Upper lobe of left lung (tissue), 6 donors: ENCODE measurements at regions not wholly inside any gene's neighbourhood (a gene's known extent, or its start where the extent isn't known, plus 50 kb on each side); places are given as distances from the start of the nearest gene placed in this dataset.

Experiments used
- ATAC-seq, 2 donors: fragments of 200-7000 bp; cut with Tn5 transposase; one replicate each; pipeline ENCODE4 v1.9.1; 2022; ENCODE audit warnings: mild to moderate bottlenecking in 2 of 2, moderate library complexity in 2 of 2; ENCODE audit not compliant: low FRiP score in 2 of 2
- DNase-seq, 2 donors: peaks; one replicate each; pipeline ENCODE4 v3.0.0-alpha.2; 2019 to 2020
- H3K27ac ChIP-seq, 4 donors: fragments of 200-600 bp; sonication (generic); one replicate each; pipeline ENCODE4 v1.5.1; 2016 to 2019
- H3K27me3 ChIP-seq, 4 donors: fragments of 200-600 bp; sonication (generic); one replicate each; pipeline ENCODE4 v1.5.1; 2017 to 2019
- H3K36me3 ChIP-seq, 4 donors: fragments of 200-600 bp; sonication (generic); one replicate each; pipeline ENCODE4 v1.5.1; 2016 to 2019
- H3K4me1 ChIP-seq, 4 donors: fragments of 200-600 bp; sonication (generic); one replicate each; pipeline ENCODE4 v1.5.1; 2018 to 2019
- H3K4me3 ChIP-seq, 4 donors: fragments of 200-600 bp; sonication (generic); one replicate each; pipeline ENCODE4 v1.5.1; 2017 to 2019; ENCODE audit warnings: mild to moderate bottlenecking in 2 of 4, moderate library complexity in 1 of 4
- H3K9me3 ChIP-seq, 4 donors: fragments of 200-600 bp; sonication (generic); one replicate each; pipeline ENCODE4 v1.5.1; 2018 to 2019
- EP300 ChIP-seq, 4 donors: sonication (generic); formaldehyde crosslinking; IDR thresholded peaks; one replicate each; pipeline ENCODE4 v1.5.1; 2017; ENCODE audit warnings: antibody characterized with exemption in 4 of 4, control low read depth in 2 of 4
- POLR2A ChIP-seq, 4 donors: fragments of 450-650 bp; IDR thresholded peaks; one replicate each; pipeline ENCODE4 v1.5.1; 2016 to 2017; ENCODE audit warnings: antibody characterized with exemption in 4 of 4, mild to moderate bottlenecking in 2 of 4
- POLR2AphosphoS5 ChIP-seq, 2 donors: sonication (generic); formaldehyde crosslinking; IDR thresholded peaks; one replicate each; pipeline ENCODE4 v1.5.1; 2017; ENCODE audit warnings: antibody characterized with exemption in 2 of 2
- WGBS, 2 donors: methylation state at CpG; one replicate each; pipeline ENCODE4 v1.1.5; 2017 to 2018; 5-methylcytosine and 5-hydroxymethylcytosine counted together
- TF ChIP-seq, protein P1 (sequence below), 6 experiments: fragments of 450-650 bp in 4 of 6; fragments of 200-600 bp in 2 of 6; sonication (generic) in 2 of 6; IDR thresholded peaks; one replicate each; pipeline ENCODE4 v1.5.1; 2016 to 2019; ENCODE audit warnings: antibody characterized with exemption in 6 of 6
- donor health status: DM: no; HTN: no; CAD: no; lungs with moderate emphysema.
- donor health status: DM: no; HTN: yes; CAD: no; lungs with severe emphysema.

DNA sequence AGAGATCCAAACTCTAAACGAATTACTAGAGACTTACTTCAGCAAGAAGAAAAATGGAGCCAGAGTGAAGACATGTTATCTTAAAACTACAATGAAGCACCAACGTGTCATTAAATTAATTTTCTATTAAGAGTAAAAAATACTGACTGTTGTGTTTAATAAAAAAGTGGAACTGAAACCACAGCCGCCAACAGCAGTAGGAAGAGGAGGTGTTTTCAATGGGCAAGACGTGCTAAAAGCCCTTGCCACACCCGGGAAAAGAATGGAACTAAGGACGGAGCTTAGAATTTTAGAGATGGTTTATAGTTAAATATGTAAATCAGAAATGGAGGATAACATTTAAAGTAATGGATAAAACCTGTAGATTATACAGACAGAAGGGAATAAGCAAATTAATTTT, 608.7 kb downstream of the TFAP2A start:
- no peak overlapping the region for H3K27ac ChIP-seq
- WGBS, 2 donors, result 73 to 74% methylated on average over 6 of the region's 6 CpGs
- DNase-seq (no peak), ATAC-seq (no peak)
- H3K9me3 ChIP-seq, result peaks cover 0 to 6% (median 0%) of the 10 kb centered on the region in 4 donors
- no peaks in the 10 kb centered on the region for H3K36me3 ChIP-seq
- H3K27me3 ChIP-seq, result no peaks in the 10 kb centered on the region
- no peaks in the 10 kb centered on the region for H3K4me1 ChIP-seq
- no peak overlapping the region for H3K4me3 ChIP-seq
- TF ChIP-seq, protein P1, sequence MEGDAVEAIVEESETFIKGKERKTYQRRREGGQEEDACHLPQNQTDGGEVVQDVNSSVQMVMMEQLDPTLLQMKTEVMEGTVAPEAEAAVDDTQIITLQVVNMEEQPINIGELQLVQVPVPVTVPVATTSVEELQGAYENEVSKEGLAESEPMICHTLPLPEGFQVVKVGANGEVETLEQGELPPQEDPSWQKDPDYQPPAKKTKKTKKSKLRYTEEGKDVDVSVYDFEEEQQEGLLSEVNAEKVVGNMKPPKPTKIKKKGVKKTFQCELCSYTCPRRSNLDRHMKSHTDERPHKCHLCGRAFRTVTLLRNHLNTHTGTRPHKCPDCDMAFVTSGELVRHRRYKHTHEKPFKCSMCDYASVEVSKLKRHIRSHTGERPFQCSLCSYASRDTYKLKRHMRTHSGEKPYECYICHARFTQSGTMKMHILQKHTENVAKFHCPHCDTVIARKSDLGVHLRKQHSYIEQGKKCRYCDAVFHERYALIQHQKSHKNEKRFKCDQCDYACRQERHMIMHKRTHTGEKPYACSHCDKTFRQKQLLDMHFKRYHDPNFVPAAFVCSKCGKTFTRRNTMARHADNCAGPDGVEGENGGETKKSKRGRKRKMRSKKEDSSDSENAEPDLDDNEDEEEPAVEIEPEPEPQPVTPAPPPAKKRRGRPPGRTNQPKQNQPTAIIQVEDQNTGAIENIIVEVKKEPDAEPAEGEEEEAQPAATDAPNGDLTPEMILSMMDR (IDR thresholded peaks at IDR 0.05), result no peak
- TF ChIP-seq POLR2A (IDR thresholded peaks at IDR 0.05), result no peak
- no peak for TF ChIP-seq POLR2AphosphoS5 (IDR thresholded peaks at IDR 0.05)
- no peak for TF ChIP-seq EP300 (IDR thresholded peaks at IDR 0.05)

DNA sequence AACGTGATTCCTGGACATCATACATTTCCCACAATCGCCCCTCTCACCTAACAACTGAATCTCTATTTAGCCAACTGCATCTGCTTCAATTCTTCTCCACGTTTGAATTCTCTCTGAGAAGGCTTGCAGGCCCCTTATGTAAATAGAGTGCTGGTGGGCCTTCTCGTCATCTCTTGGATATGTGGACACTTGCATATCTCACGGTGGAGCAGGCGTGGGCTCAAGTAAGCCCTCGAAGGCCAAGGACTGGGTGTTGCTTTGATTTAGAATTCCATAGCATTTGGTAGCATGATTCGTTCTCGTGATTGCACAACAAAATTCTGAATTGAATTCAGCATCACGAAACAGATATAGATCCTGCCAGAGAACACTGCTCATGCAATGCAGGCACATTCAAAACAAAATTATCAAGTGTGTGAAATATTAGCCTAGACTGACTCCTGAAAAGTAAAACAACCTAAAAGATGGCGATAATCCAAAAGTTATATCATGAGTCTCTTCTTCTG, 613.6 kb downstream of the TFAP2A start:
- no peaks in the 10 kb centered on the region for H3K9me3 ChIP-seq
- 73 to 77% methylated on average over 11 of the region's 11 CpGs for WGBS, 2 donors
- no peaks in the 10 kb centered on the region for H3K4me1 ChIP-seq
- no peaks in the 10 kb centered on the region for H3K27me3 ChIP-seq
- no peak overlapping the region for H3K4me3 ChIP-seq
- H3K36me3 ChIP-seq, result no peaks in the 10 kb centered on the region
- H3K27ac ChIP-seq, result no peak overlapping the region
- ATAC-seq, result no peak
- DNase-seq, result no peak
- TF ChIP-seq, protein P1 (IDR thresholded peaks at IDR 0.05), result no peak
- no peak for TF ChIP-seq POLR2AphosphoS5 (IDR thresholded peaks at IDR 0.05)
- TF ChIP-seq EP300 (IDR thresholded peaks at IDR 0.05), result no peak
- TF ChIP-seq POLR2A (IDR thresholded peaks at IDR 0.05), result no peak

DNA sequence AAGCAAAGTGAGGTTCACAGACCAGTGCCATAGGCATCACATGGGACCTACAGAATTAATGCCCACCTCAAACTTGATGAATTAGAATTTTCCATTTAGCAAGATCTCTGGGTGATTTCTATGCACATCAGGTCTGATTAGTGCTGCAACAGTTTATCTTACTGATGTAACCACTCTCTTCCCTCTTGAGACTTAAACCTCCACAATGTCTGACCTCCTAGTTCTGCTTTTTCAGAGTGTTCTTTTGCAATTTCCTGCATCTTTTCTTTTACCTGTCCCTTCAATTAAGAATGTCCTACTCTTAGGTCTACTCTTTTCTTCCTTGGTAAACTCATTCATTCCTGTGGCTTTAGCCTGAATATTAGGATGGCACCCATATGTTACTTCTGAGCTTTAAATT, 615.3 kb downstream of the TFAP2A start:
- H3K4me3 ChIP-seq, result no peak overlapping the region
- no peak for DNase-seq

DNA sequence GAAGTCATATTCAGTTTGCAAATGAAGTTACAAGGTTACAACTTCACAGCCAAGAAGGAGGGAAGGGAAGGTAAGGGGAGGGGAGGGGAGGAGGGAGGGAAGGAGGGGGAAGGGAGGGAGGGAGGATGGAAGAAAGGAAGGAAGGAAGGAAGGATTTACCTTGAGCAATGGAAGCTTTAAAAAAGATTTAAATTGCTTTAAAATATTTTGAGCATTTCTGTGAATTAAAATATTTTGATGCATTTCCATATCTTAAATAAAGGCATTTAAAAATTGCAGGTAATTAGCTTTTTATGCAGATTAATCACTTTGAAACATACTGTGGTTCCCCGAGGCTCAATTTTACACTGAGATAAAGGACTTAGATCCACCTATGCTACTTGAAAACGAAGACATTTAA, 618.0 kb downstream of the TFAP2A start:
- DNase-seq (no peak), ATAC-seq (no peak)
- no peak overlapping the region for H3K4me3 ChIP-seq
- WGBS, 2 donors, result 69 to 74% methylated on average over 2 of the region's 2 CpGs
- no peaks in the 10 kb centered on the region for H3K9me3 ChIP-seq
- no peaks in the 10 kb centered on the region for H3K27me3 ChIP-seq
- H3K4me1 ChIP-seq, result no peaks in the 10 kb centered on the region
- H3K36me3 ChIP-seq, result no peaks in the 10 kb centered on the region
- H3K27ac ChIP-seq, result no peak overlapping the region
- no peak for TF ChIP-seq POLR2AphosphoS5 (IDR thresholded peaks at IDR 0.05)
- no peak for TF ChIP-seq EP300 (IDR thresholded peaks at IDR 0.05)
- TF ChIP-seq POLR2A (IDR thresholded peaks at IDR 0.05), result no peak

More for the DNA sequence above, 615.3 kb downstream of the TFAP2A start:
- Histone ChIP-seq H3K36me3 (no peaks in the 10 kb centered on the region), H3K9me3 (no peaks in the 10 kb centered on the region), H3K27me3 (no peaks in the 10 kb centered on the region), H3K27ac (no peak overlapping the region), H3K4me1 (no peaks in the 10 kb centered on the region)
- TF ChIP-seq, protein P1 (IDR thresholded peaks at IDR 0.05), result no peak
- TF ChIP-seq POLR2AphosphoS5 (IDR thresholded peaks at IDR 0.05) (no peak), EP300 (IDR thresholded peaks at IDR 0.05) (no peak), POLR2A (IDR thresholded peaks at IDR 0.05) (no peak)
- no peak for ATAC-seq

DNA sequence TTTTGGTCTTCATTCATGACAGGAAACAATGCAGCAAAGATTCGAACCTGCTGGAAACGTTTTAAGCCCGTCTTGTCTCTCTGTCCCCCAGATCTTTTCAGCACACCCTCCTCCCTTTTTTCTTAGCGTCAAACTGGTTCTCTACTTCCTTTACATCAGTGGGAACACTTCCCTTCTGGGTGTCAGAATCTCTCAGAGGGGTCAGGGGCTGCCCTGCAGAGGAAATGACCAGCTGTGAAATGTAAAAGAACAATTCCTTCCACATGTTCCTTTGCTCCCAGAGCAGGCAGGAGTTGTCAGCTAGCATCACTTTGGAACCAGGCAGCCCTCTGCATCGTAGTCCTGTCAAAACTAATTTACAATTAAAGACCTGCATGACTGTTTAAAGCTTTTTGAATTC, 619.0 kb downstream of the TFAP2A start:
- H3K36me3 ChIP-seq, result no peaks in the 10 kb centered on the region
- no peaks in the 10 kb centered on the region for H3K9me3 ChIP-seq
- H3K4me1 ChIP-seq, result no peaks in the 10 kb centered on the region
- H3K27me3 ChIP-seq, result no peaks in the 10 kb centered on the region
- H3K27ac ChIP-seq, result no peak overlapping the region
- no peak overlapping the region for H3K4me3 ChIP-seq
- WGBS, 2 donors, result 22 to 27% methylated on average over 5 of the region's 5 CpGs
- DNase-seq, result no peak
- ATAC-seq, result no peak
- TF ChIP-seq EP300 (IDR thresholded peaks at IDR 0.05), result no peak
- no peak for TF ChIP-seq POLR2AphosphoS5 (IDR thresholded peaks at IDR 0.05)
- no peak for TF ChIP-seq POLR2A (IDR thresholded peaks at IDR 0.05)
- TF ChIP-seq, protein P1 (IDR thresholded peaks at IDR 0.05), result no peak
